A673 (cell line): ENCODE measurements at regions not wholly inside any gene's neighbourhood (a gene's known extent, or its start where the extent isn't known, plus 50 kb on each side); places are given as distances from the start of the nearest gene placed in this dataset.

Source experiments
- EZH2 ChIP-seq: fragments of 200-600 bp; sonication (generic); IDR thresholded peaks from 2 replicates; pipeline ENCODE4 v1.6.1; 2017; ENCODE audit warnings: borderline replicate concordance, low read depth, mild to moderate bottlenecking, mixed read lengths, antibody characterized with exemption, low read length; ENCODE audit not compliant: poor library complexity, severe bottlenecking
- TF ChIP-seq, protein P1 (sequence below): fragments of 300-800, 200-600 bp; sonication (generic); conservative IDR thresholded peaks from 2 replicates; pipeline ENCODE4 v1.5.1; 2017; ENCODE audit warnings: low read depth, mild to moderate bottlenecking, antibody characterized with exemption, low read length, moderate library complexity, mixed read lengths

DNA sequence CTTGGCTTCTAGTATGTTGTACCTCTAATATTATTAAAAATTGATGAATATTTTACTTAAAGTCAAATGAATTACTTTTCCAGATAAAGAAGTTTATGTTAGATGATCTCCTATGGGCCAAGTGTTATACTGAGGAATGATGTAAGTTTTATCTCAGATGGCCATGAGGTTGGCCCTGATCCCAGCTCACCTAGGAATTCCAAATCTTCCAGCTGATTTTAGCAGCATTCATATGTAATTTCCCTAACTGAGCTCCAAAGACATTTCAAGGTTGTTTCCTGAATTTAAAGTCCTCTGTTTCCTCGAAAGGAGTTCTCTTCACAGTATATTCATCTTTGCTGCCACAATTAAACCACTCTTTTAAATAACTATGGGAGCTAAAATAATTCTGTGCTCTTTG, 1670.4 kb upstream of the SPRY2 start:
- TF ChIP-seq, protein P1, sequence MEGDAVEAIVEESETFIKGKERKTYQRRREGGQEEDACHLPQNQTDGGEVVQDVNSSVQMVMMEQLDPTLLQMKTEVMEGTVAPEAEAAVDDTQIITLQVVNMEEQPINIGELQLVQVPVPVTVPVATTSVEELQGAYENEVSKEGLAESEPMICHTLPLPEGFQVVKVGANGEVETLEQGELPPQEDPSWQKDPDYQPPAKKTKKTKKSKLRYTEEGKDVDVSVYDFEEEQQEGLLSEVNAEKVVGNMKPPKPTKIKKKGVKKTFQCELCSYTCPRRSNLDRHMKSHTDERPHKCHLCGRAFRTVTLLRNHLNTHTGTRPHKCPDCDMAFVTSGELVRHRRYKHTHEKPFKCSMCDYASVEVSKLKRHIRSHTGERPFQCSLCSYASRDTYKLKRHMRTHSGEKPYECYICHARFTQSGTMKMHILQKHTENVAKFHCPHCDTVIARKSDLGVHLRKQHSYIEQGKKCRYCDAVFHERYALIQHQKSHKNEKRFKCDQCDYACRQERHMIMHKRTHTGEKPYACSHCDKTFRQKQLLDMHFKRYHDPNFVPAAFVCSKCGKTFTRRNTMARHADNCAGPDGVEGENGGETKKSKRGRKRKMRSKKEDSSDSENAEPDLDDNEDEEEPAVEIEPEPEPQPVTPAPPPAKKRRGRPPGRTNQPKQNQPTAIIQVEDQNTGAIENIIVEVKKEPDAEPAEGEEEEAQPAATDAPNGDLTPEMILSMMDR = no peak
- TF ChIP-seq EZH2 = no peak
